ENCODE measurements at regions not wholly inside any gene's neighbourhood (a gene's known extent, or its start where the extent isn't known, plus 50 kb on each side); places are given as distances from the start of the nearest gene placed in this dataset.

DNA sequence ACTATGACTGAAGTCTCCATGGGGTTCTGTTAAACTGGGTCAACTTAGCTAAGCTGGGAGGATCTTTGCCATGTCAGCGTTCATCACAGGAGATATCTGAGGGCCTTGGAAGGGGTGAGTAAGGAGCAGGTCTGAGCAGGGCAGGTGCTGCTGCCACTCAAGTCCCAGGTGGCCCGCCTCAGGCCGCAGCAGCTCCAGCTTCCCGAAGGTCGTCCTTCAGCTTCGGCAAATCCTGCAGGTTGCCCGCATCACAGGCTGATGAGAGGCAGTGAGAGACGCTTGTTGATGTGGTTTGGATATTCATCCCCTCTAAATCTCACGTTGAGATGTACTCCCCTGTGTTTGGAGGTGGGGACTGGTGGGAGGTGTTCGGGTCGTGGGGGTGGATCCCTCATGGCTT is 166.6 kb downstream of the VAPA start:
- FAIRE-seq (no peak), DNase-seq (ENCODE audit: low read depth, low spot score) (no peak)
- no peak overlapping the region for H3K9ac ChIP-seq (ENCODE audit: control insufficient read depth, extremely low read depth, insufficient read depth, low read length)
- peaks cover 3% of the 10 kb centered on the region for H3K9me3 ChIP-seq (ENCODE audit: control insufficient read depth, low read depth, low read length)
- no peaks in the 10 kb centered on the region for H3K79me2 ChIP-seq (ENCODE audit: control insufficient read depth, insufficient read depth, low read length)
- no peaks in the 10 kb centered on the region for H4K20me1 ChIP-seq (ENCODE audit: control insufficient read depth, extremely low read depth, insufficient read depth, low read length)
- H3K9me1 ChIP-seq (ENCODE audit: control insufficient read depth, extremely low read depth, insufficient read depth, low read length) = no peaks in the 10 kb centered on the region
- no peaks in the 10 kb centered on the region for H3K36me3 ChIP-seq (ENCODE audit: control insufficient read depth in 2 of 2, extremely low read depth in 1 of 2, insufficient read depth in 2 of 2, low read length in 2 of 2)
- no peaks in the 10 kb centered on the region for H3K4me1 ChIP-seq (ENCODE audit: control insufficient read depth, extremely low read depth, insufficient read depth, low read length)
- no peak overlapping the region for H3K4me2 ChIP-seq (ENCODE audit: control insufficient read depth, extremely low read depth, insufficient read depth, low read depth, low read length)
- no peak overlapping the region for H3K27ac ChIP-seq (ENCODE audit: control insufficient read depth, insufficient read depth, low read length)
- dilution Hi-C loops (cut with MboI; ENCODE audit: extremely low pct_ligation_motif_present, low sequenced_read_pairs) = no loop called here
- no peak overlapping the region for H2AFZ ChIP-seq (ENCODE audit: control insufficient read depth, low read length)
- TF ChIP-seq, protein P1, sequence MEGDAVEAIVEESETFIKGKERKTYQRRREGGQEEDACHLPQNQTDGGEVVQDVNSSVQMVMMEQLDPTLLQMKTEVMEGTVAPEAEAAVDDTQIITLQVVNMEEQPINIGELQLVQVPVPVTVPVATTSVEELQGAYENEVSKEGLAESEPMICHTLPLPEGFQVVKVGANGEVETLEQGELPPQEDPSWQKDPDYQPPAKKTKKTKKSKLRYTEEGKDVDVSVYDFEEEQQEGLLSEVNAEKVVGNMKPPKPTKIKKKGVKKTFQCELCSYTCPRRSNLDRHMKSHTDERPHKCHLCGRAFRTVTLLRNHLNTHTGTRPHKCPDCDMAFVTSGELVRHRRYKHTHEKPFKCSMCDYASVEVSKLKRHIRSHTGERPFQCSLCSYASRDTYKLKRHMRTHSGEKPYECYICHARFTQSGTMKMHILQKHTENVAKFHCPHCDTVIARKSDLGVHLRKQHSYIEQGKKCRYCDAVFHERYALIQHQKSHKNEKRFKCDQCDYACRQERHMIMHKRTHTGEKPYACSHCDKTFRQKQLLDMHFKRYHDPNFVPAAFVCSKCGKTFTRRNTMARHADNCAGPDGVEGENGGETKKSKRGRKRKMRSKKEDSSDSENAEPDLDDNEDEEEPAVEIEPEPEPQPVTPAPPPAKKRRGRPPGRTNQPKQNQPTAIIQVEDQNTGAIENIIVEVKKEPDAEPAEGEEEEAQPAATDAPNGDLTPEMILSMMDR (optimal IDR thresholded peaks at IDR 0.05 in 1 of 3, IDR thresholded peaks at IDR 0.05 in 1 of 3, conservative IDR thresholded peaks at IDR 0.05 in 1 of 3; ENCODE audit: extremely low read depth in 1 of 3, insufficient read depth in 2 of 3, low read length in 3 of 3) = no peak
- TF ChIP-seq EZH2 (IDR thresholded peaks at IDR 0.05; ENCODE audit: low read length) = no peak
- H3K4me3 ChIP-seq (ENCODE audit: control insufficient read depth in 2 of 3, extremely low read depth in 1 of 3, insufficient read depth in 2 of 3, low read depth in 1 of 3, low read length in 3 of 3) = no peak overlapping the region
- H3K27me3 ChIP-seq (ENCODE audit: control insufficient read depth, extremely low read depth, insufficient read depth, low read length) = peaks cover 7% of the 10 kb centered on the region

DNA sequence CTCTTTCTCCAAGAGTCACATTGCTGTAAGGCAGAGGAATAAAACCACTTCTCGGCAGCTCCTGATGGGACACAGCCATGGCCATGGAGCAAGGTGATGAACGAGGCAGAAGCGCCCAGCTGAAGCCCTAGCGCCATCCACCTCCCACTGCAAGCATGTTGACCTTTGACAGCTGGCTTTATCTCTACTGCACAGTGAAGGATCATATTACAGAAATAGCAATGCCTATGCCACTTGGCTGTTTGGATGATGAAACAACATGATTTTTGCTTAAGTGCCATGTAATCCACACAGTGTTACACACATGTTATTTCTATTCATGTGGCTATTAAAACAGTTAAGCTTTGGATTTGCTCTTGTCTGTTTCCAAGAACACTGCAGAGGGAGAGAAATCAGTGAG is 167.7 kb downstream of the VAPA start:
- Histone ChIP-seq H3K27me3 (ENCODE audit: control insufficient read depth, extremely low read depth, insufficient read depth, low read length) (peaks cover 3% of the 10 kb centered on the region), H4K20me1 (ENCODE audit: control insufficient read depth, extremely low read depth, insufficient read depth, low read length) (no peaks in the 10 kb centered on the region), H2AFZ (ENCODE audit: control insufficient read depth, low read length) (no peak overlapping the region), H3K4me2 (ENCODE audit: control insufficient read depth, extremely low read depth, insufficient read depth, low read depth, low read length) (no peak overlapping the region), H3K4me1 (ENCODE audit: control insufficient read depth, extremely low read depth, insufficient read depth, low read length) (no peaks in the 10 kb centered on the region), H3K4me3 (ENCODE audit: control insufficient read depth in 2 of 3, extremely low read depth in 1 of 3, insufficient read depth in 2 of 3, low read depth in 1 of 3, low read length in 3 of 3) (no peak overlapping the region), H3K9ac (ENCODE audit: control insufficient read depth, extremely low read depth, insufficient read depth, low read length) (no peak overlapping the region), H3K36me3 (ENCODE audit: control insufficient read depth in 2 of 2, extremely low read depth in 1 of 2, insufficient read depth in 2 of 2, low read length in 2 of 2) (no peaks in the 10 kb centered on the region), H3K9me1 (ENCODE audit: control insufficient read depth, extremely low read depth, insufficient read depth, low read length) (no peaks in the 10 kb centered on the region), H3K27ac (ENCODE audit: control insufficient read depth, insufficient read depth, low read length) (no peak overlapping the region), H3K9me3 (ENCODE audit: control insufficient read depth, low read depth, low read length) (peaks cover 3% of the 10 kb centered on the region), H3K79me2 (ENCODE audit: control insufficient read depth, insufficient read depth, low read length) (no peaks in the 10 kb centered on the region)
- TF ChIP-seq, protein P1 (optimal IDR thresholded peaks at IDR 0.05 in 1 of 3, IDR thresholded peaks at IDR 0.05 in 1 of 3, conservative IDR thresholded peaks at IDR 0.05 in 1 of 3; ENCODE audit: extremely low read depth in 1 of 3, insufficient read depth in 2 of 3, low read length in 3 of 3) = no peak
- no peak for TF ChIP-seq EZH2 (IDR thresholded peaks at IDR 0.05; ENCODE audit: low read length)
- no peak for FAIRE-seq
- dilution Hi-C loops (cut with MboI; ENCODE audit: extremely low pct_ligation_motif_present, low sequenced_read_pairs) = no loop called here
- no peak for DNase-seq (ENCODE audit: low read depth, low spot score)

Data from keratinocyte (primary cell).